Neuron (in vitro differentiated cells): ENCODE measurements at regions not wholly inside any gene's neighbourhood (a gene's known extent, or its start where the extent isn't known, plus 50 kb on each side); places are given as distances from the start of the nearest gene placed in this dataset.

Experiments used
- H2AFZ ChIP-seq: one replicate; pipeline ENCODE4 v1.6.1; 2013; ENCODE audit warnings: low read depth, mild to moderate bottlenecking, inconsistent platforms, low read length, moderate library complexity
- H3K27me3 ChIP-seq: one replicate; pipeline ENCODE4 v1.6.1; 2013; ENCODE audit warnings: low read length; ENCODE audit not compliant: insufficient read depth
- H3K36me3 ChIP-seq: one replicate; pipeline ENCODE4 v1.6.1; 2013; ENCODE audit warnings: low read length; ENCODE audit not compliant: insufficient read depth
- H3K4me1 ChIP-seq: one replicate; pipeline ENCODE4 v1.6.1; 2013; ENCODE audit warnings: low read length; ENCODE audit not compliant: insufficient read depth
- H3K4me3 ChIP-seq: 2 replicates; pipeline ENCODE4 v1.5.1; 2013; ENCODE audit warnings: mild to moderate bottlenecking, low read length, moderate library complexity
- H3K9me3 ChIP-seq: one replicate; pipeline ENCODE4 v1.6.1; 2013; ENCODE audit warnings: low read length

GRCh38 chr6:165872311-165872710 is 209.3 kb upstream of the PDE10A start:
- H2AFZ ChIP-seq: no peak overlapping the region
- peaks cover 2% of the 10 kb centered on the region for H3K9me3 ChIP-seq
- no peak overlapping the region for H3K4me3 ChIP-seq
- no peaks in the 10 kb centered on the region for H3K36me3 ChIP-seq
- peaks cover 7% of the 10 kb centered on the region for H3K27me3 ChIP-seq
- H3K4me1 ChIP-seq: no peaks in the 10 kb centered on the region

- Histone ChIP-seq H2AFZ (no peak overlapping the region), H3K4me1 (no peaks in the 10 kb centered on the region), H3K27me3 (peaks cover 7% of the 10 kb centered on the region), H3K36me3 (no peaks in the 10 kb centered on the region), H3K9me3 (peaks cover 2% of the 10 kb centered on the region), H3K4me3 (no peak overlapping the region)
These were observed 208.5 kb upstream of the PDE10A start for GRCh38 chr6:165871571-165871970.

- Histone ChIP-seq H3K4me1 (no peaks in the 10 kb centered on the region), H3K27me3 (peaks cover 7% of the 10 kb centered on the region), H3K4me3 (no peak overlapping the region), H2AFZ (no peak overlapping the region), H3K36me3 (no peaks in the 10 kb centered on the region), H3K9me3 (peaks cover 2% of the 10 kb centered on the region)
These were observed 206.5 kb upstream of the PDE10A start for GRCh38 chr6:165869526-165869925.

GRCh38 chr6:165864925-165865324 is 201.9 kb upstream of the PDE10A start:
- Histone ChIP-seq H3K9me3 (peaks cover 2% of the 10 kb centered on the region), H3K4me1 (no peaks in the 10 kb centered on the region), H3K27me3 (no peaks in the 10 kb centered on the region), H3K4me3 (no peak overlapping the region), H2AFZ (no peak overlapping the region), H3K36me3 (no peaks in the 10 kb centered on the region)

GRCh38 chr6:165864218-165864617 is 201.2 kb upstream of the PDE10A start:
- Histone ChIP-seq H3K9me3 (no peaks in the 10 kb centered on the region), H3K4me1 (no peaks in the 10 kb centered on the region), H3K27me3 (no peaks in the 10 kb centered on the region), H2AFZ (no peak overlapping the region), H3K36me3 (no peaks in the 10 kb centered on the region), H3K4me3 (no peak overlapping the region)

- Histone ChIP-seq H3K27me3 (no peaks in the 10 kb centered on the region), H2AFZ (no peak overlapping the region), H3K4me3 (no peak overlapping the region), H3K4me1 (no peaks in the 10 kb centered on the region), H3K9me3 (no peaks in the 10 kb centered on the region), H3K36me3 (no peaks in the 10 kb centered on the region)
These were observed 200.8 kb upstream of the PDE10A start for GRCh38 chr6:165863801-165864200.

GRCh38 chr6:165862813-165863212 is 199.8 kb upstream of the PDE10A start:
- no peaks in the 10 kb centered on the region for H3K9me3 ChIP-seq
- H3K36me3 ChIP-seq: no peaks in the 10 kb centered on the region
- no peak overlapping the region for H3K4me3 ChIP-seq
- no peak overlapping the region for H2AFZ ChIP-seq
- H3K4me1 ChIP-seq: no peaks in the 10 kb centered on the region
- no peaks in the 10 kb centered on the region for H3K27me3 ChIP-seq

GRCh38 chr6:165861226-165861625 is 198.2 kb upstream of the PDE10A start:
- H3K9me3 ChIP-seq: no peaks in the 10 kb centered on the region
- H3K36me3 ChIP-seq: no peaks in the 10 kb centered on the region
- no peaks in the 10 kb centered on the region for H3K27me3 ChIP-seq
- H2AFZ ChIP-seq: no peak overlapping the region
- no peaks in the 10 kb centered on the region for H3K4me1 ChIP-seq
- no peak overlapping the region for H3K4me3 ChIP-seq

GRCh38 chr6:165858586-165858985 is 195.5 kb upstream of the PDE10A start:
- Histone ChIP-seq H3K4me3 (no peak overlapping the region), H3K36me3 (no peaks in the 10 kb centered on the region), H3K27me3 (no peaks in the 10 kb centered on the region), H3K4me1 (no peaks in the 10 kb centered on the region), H3K9me3 (no peaks in the 10 kb centered on the region), H2AFZ (no peak overlapping the region)

- Histone ChIP-seq H3K4me3 (no peak overlapping the region), H3K9me3 (no peaks in the 10 kb centered on the region), H3K4me1 (no peaks in the 10 kb centered on the region), H3K36me3 (no peaks in the 10 kb centered on the region), H2AFZ (no peak overlapping the region), H3K27me3 (no peaks in the 10 kb centered on the region)
These were observed 192.8 kb upstream of the PDE10A start for GRCh38 chr6:165855856-165856255.

GRCh38 chr6:165854863-165855593 is 192.0 kb upstream of the PDE10A start:
- Histone ChIP-seq H3K4me1 (no peaks in the 10 kb centered on the region), H3K36me3 (no peaks in the 10 kb centered on the region), H3K27me3 (no peaks in the 10 kb centered on the region), H2AFZ (no peak overlapping the region), H3K9me3 (no peaks in the 10 kb centered on the region), H3K4me3 (no peak overlapping the region)

GRCh38 chr6:165854061-165854862 is 191.2 kb upstream of the PDE10A start:
- Histone ChIP-seq H3K36me3 (no peaks in the 10 kb centered on the region), H3K4me3 (no peak overlapping the region), H2AFZ (no peak overlapping the region), H3K9me3 (no peaks in the 10 kb centered on the region), H3K4me1 (no peaks in the 10 kb centered on the region), H3K27me3 (no peaks in the 10 kb centered on the region)

- peaks cover 4% of the 10 kb centered on the region for H3K4me1 ChIP-seq
- no peaks in the 10 kb centered on the region for H3K9me3 ChIP-seq
- no peaks in the 10 kb centered on the region for H3K36me3 ChIP-seq
- no peak overlapping the region for H3K4me3 ChIP-seq
- no peaks in the 10 kb centered on the region for H3K27me3 ChIP-seq
- H2AFZ ChIP-seq: no peak overlapping the region
These were observed 189.6 kb upstream of the PDE10A start for GRCh38 chr6:165852676-165853075.
